Medulla oblongata (tissue), 1 donor: ENCODE measurements at regions not wholly inside any gene's neighbourhood (a gene's known extent, or its start where the extent isn't known, plus 50 kb on each side); places are given as distances from the start of the nearest gene placed in this dataset.

Experiments
- DNase-seq: peaks from one replicate; pipeline ENCODE4 v3.0.0-alpha.2; 2015; ENCODE audit errors: extremely low spot score

GRCh38 chr16:5381481-5381880 lies 283.9 kb upstream of the EEF2KMT start:
- no peak for DNase-seq

- DNase-seq: no peak
Measured at GRCh38 chr16:5379954-5380353, 282.4 kb upstream of the EEF2KMT start.

GRCh38 chr16:5378531-5378930 lies 280.9 kb upstream of the EEF2KMT start:
- no peak for DNase-seq

GRCh38 chr16:5377280-5377898 lies 279.8 kb upstream of the EEF2KMT start:
- DNase-seq: no peak

- no peak for DNase-seq
Measured at GRCh38 chr16:5374184-5374583, 276.6 kb upstream of the EEF2KMT start.

- DNase-seq: no peak
Measured at GRCh38 chr16:5367951-5368350, 270.4 kb upstream of the EEF2KMT start.

- DNase-seq: no peak
Measured at GRCh38 chr16:5366126-5366525, 268.5 kb upstream of the EEF2KMT start.

GRCh38 chr16:5364186-5364585 lies 266.6 kb upstream of the EEF2KMT start:
- DNase-seq: no peak

- DNase-seq: no peak
Measured at GRCh38 chr16:5361322-5361721, 263.7 kb upstream of the EEF2KMT start.

- DNase-seq: no peak
Measured at GRCh38 chr16:5354645-5355044, 257.1 kb upstream of the EEF2KMT start.

- DNase-seq: no peak
Measured at GRCh38 chr16:5349670-5350517, 252.3 kb upstream of the EEF2KMT start.

GRCh38 chr16:5349101-5349500 lies 251.5 kb upstream of the EEF2KMT start:
- DNase-seq: no peak

GRCh38 chr16:5347561-5347960 lies 250.0 kb upstream of the EEF2KMT start:
- no peak for DNase-seq

GRCh38 chr16:5336941-5337340 lies 239.3 kb upstream of the EEF2KMT start:
- DNase-seq: no peak

- DNase-seq: no peak
Measured at GRCh38 chr16:5333991-5334390, 236.4 kb upstream of the EEF2KMT start.

GRCh38 chr16:5333126-5333525 lies 235.5 kb upstream of the EEF2KMT start:
- DNase-seq: no peak

GRCh38 chr16:5330058-5330457 lies 232.5 kb upstream of the EEF2KMT start:
- DNase-seq: no peak

GRCh38 chr16:5328546-5328945 lies 231.0 kb upstream of the EEF2KMT start:
- peak; percentile 3 for DNase-seq

- DNase-seq: no peak
Measured at GRCh38 chr16:5326395-5326794, 228.8 kb upstream of the EEF2KMT start.

GRCh38 chr16:5325932-5326331 lies 228.3 kb upstream of the EEF2KMT start:
- no peak for DNase-seq

GRCh38 chr16:5323284-5324141 lies 225.9 kb upstream of the EEF2KMT start:
- no peak for DNase-seq

GRCh38 chr16:5321930-5322329 lies 224.3 kb upstream of the EEF2KMT start:
- no peak for DNase-seq
